ENCODE measurements at regions not wholly inside any gene's neighbourhood (a gene's known extent, or its start where the extent isn't known, plus 50 kb on each side); places are given as distances from the start of the nearest gene placed in this dataset.

GRCh38 chr5:107808671-107809137 is 138.0 kb upstream of the EFNA5 start:
- no peak for DNase-seq

- no peak for DNase-seq
Observed at GRCh38 chr5:107807431-107807830, 136.7 kb upstream of the EFNA5 start.

- no peak for DNase-seq
Observed at GRCh38 chr5:107806705-107807104, 136.0 kb upstream of the EFNA5 start.

GRCh38 chr5:107806271-107806670 is 135.5 kb upstream of the EFNA5 start:
- no peak for DNase-seq

GRCh38 chr5:107805824-107806223 is 135.1 kb upstream of the EFNA5 start:
- no peak for DNase-seq

GRCh38 chr5:107805166-107805565 is 134.4 kb upstream of the EFNA5 start:
- DNase-seq = no peak

GRCh38 chr5:107803728-107804127 is 133.0 kb upstream of the EFNA5 start:
- DNase-seq = no peak

- DNase-seq = no peak
Observed at GRCh38 chr5:107801061-107801460, 130.3 kb upstream of the EFNA5 start.

GRCh38 chr5:107799306-107799705 is 128.6 kb upstream of the EFNA5 start:
- no peak for DNase-seq

- DNase-seq = no peak
Observed at GRCh38 chr5:107796797-107797196, 126.1 kb upstream of the EFNA5 start.

- DNase-seq = peak; percentile 47
Observed at GRCh38 chr5:107794741-107795140, 124.0 kb upstream of the EFNA5 start.

- no peak for DNase-seq
Observed at GRCh38 chr5:107792940-107793339, 122.2 kb upstream of the EFNA5 start.

- DNase-seq = no peak
Observed at GRCh38 chr5:107790671-107791070, 119.9 kb upstream of the EFNA5 start.

GRCh38 chr5:107786424-107786823 is 115.7 kb upstream of the EFNA5 start:
- DNase-seq = no peak

GRCh38 chr5:107783551-107783950 is 112.8 kb upstream of the EFNA5 start:
- DNase-seq = no peak

- no peak for DNase-seq
Observed at GRCh38 chr5:107782561-107783169, 111.9 kb upstream of the EFNA5 start.

GRCh38 chr5:107781451-107781850 is 110.7 kb upstream of the EFNA5 start:
- DNase-seq = no peak

- DNase-seq = no peak
Observed at GRCh38 chr5:107779437-107779836, 108.7 kb upstream of the EFNA5 start.

- DNase-seq = no peak
Observed at GRCh38 chr5:107778647-107779046, 107.9 kb upstream of the EFNA5 start.

GRCh38 chr5:107776922-107777740 is 106.4 kb upstream of the EFNA5 start:
- DNase-seq = no peak

GRCh38 chr5:107776506-107776905 is 105.8 kb upstream of the EFNA5 start:
- DNase-seq = no peak

- no peak for DNase-seq
Observed at GRCh38 chr5:107774316-107774715, 103.6 kb upstream of the EFNA5 start.

- DNase-seq = no peak
Observed at GRCh38 chr5:107773479-107773878, 102.7 kb upstream of the EFNA5 start.

Data from right hindlimb (tissue), 1 donor.